ENCODE measurements at regions not wholly inside any gene's neighbourhood (a gene's known extent, or its start where the extent isn't known, plus 50 kb on each side); places are given as distances from the start of the nearest gene placed in this dataset.

GRCh38 chr22:48345631-48346030, 1482.0 kb downstream of the BRD1 start:
- FAIRE-seq = no peak
- TF ChIP-seq, protein P1, sequence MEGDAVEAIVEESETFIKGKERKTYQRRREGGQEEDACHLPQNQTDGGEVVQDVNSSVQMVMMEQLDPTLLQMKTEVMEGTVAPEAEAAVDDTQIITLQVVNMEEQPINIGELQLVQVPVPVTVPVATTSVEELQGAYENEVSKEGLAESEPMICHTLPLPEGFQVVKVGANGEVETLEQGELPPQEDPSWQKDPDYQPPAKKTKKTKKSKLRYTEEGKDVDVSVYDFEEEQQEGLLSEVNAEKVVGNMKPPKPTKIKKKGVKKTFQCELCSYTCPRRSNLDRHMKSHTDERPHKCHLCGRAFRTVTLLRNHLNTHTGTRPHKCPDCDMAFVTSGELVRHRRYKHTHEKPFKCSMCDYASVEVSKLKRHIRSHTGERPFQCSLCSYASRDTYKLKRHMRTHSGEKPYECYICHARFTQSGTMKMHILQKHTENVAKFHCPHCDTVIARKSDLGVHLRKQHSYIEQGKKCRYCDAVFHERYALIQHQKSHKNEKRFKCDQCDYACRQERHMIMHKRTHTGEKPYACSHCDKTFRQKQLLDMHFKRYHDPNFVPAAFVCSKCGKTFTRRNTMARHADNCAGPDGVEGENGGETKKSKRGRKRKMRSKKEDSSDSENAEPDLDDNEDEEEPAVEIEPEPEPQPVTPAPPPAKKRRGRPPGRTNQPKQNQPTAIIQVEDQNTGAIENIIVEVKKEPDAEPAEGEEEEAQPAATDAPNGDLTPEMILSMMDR (IDR thresholded peaks at IDR 0.05; ENCODE audit: insufficient read depth, missing control alignments) = no peak
- no peak for DNase-seq (ENCODE audit: insufficient read length, low spot score)

- TF ChIP-seq, protein P1 (IDR thresholded peaks at IDR 0.05; ENCODE audit: insufficient read depth, missing control alignments) = no peak
- no peak for DNase-seq (ENCODE audit: insufficient read length, low spot score)
- no peak for FAIRE-seq
These were observed 1484.2 kb downstream of the BRD1 start for GRCh38 chr22:48343461-48343860.

- no peak for DNase-seq (ENCODE audit: insufficient read length, low spot score)
- TF ChIP-seq, protein P1 (IDR thresholded peaks at IDR 0.05; ENCODE audit: insufficient read depth, missing control alignments) = no peak
- FAIRE-seq = no peak
These were observed 1484.9 kb downstream of the BRD1 start for GRCh38 chr22:48342732-48343131.

- DNase-seq (ENCODE audit: insufficient read length, low spot score) = no peak
- TF ChIP-seq, protein P1 (IDR thresholded peaks at IDR 0.05; ENCODE audit: insufficient read depth, missing control alignments) = no peak
- FAIRE-seq = no peak
These were observed 1485.7 kb downstream of the BRD1 start for GRCh38 chr22:48342016-48342415.

DNA sequence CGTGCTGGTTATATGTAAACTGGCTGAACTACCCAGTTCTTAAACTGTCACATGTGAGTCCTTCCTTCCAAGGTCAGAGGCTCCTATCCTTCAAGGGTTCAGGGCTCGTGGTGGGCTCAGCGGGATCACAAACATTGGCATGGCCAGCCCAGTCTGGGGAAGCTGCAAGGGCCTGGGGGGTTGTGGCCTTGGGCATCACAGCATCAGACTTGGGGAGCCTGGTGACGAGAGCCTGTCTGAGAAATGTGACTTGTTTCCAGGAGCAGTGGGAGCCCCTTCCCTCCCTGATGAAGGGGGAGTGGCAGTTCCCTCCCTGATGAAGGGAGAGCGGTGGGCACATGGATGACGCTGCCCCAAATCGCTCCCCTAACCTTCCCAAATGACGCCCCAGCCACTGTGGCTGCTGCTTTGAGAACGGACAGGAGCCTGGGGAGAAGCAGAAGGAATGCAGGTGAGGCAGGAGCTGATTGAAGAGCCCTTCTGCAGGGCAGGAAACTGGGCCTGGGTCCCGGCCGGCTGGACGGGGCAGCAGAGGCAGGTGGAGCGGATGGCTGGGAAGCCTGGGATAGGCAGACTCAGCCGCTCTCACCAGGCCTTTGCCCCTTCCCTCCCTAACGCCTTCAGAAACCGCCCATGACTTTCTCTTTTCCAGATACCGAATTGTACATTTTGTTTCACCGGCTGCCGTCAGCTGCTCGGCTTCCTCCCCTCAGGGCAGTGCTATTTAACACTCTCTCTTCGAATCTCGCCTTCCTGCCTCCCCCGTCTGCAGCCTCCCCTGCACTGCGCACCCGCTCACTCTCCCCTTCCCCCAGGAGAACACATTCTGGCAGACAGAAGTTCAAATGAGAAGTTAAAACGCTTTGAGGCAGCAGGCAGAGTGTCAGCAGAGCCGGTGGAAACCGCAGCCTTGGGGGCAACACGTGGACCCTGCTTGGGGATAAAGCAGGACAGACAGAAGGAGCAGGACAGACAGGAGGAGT, 1486.7 kb downstream of the BRD1 start:
- FAIRE-seq (no peak), DNase-seq (ENCODE audit: insufficient read length, low spot score) (no peak)
- TF ChIP-seq, protein P1 (IDR thresholded peaks at IDR 0.05; ENCODE audit: insufficient read depth, missing control alignments) = no peak

DNA sequence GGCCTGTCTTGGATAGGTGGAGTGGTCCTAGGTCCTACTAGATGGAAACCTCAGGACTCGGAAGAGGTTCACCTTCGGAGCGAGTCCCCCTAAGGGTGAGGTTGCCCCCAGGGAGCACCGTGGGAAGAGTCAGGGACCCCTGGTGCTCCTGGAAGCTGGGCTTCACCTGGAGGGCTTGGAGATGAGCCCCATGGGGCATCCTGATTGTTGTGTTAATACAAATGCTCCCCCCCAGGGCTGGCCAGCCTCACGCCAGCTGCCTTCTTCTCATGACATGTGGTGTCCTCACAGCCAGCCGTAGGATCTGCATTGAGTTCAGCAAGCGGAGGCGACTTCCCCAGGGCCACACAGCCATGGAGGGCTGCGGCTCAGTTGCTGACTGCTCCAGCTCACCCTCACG, 1487.5 kb downstream of the BRD1 start:
- TF ChIP-seq, protein P1 (IDR thresholded peaks at IDR 0.05; ENCODE audit: insufficient read depth, missing control alignments) = no peak
- FAIRE-seq = no peak
- DNase-seq (ENCODE audit: insufficient read length, low spot score) = no peak

Measured in D721Med (cell line).